Fibroblast of the aortic adventitia (primary cell): ENCODE measurements at regions not wholly inside any gene's neighbourhood (a gene's known extent, or its start where the extent isn't known, plus 50 kb on each side); places are given as distances from the start of the nearest gene placed in this dataset.

ENCODE experiments used
- DNase-seq: peaks from one replicate; pipeline ENCODE4 v3.0.0-alpha.2; 2010; ENCODE audit warnings: low read depth
- H3K4me3 ChIP-seq: 2 replicates; pipeline ENCODE4 v1.5.1; 2011; ENCODE audit warnings: low read depth, mild to moderate bottlenecking, control low read depth, low read length, moderate library complexity
- CTCF ChIP-seq: IDR thresholded peaks from 2 replicates; pipeline ENCODE4 v1.5.1; 2011; ENCODE audit warnings: mild to moderate bottlenecking, low read length, control low read depth, inconsistent platforms; ENCODE audit not compliant: insufficient read depth

- DNase-seq = no peak
- H3K4me3 ChIP-seq = no peak overlapping the region
- TF ChIP-seq CTCF = no peak
Observed at GRCh38 chr7:1325246-1325645, 92.6 kb downstream of the UNCX start.

GRCh38 chr7:1325646-1326510 lies 93.2 kb downstream of the UNCX start:
- no peak overlapping the region for H3K4me3 ChIP-seq
- no peak for DNase-seq
- no peak for TF ChIP-seq CTCF

- H3K4me3 ChIP-seq = no peak overlapping the region
- DNase-seq = no peak
- no peak for TF ChIP-seq CTCF
Observed at GRCh38 chr7:1326511-1326785, 93.8 kb downstream of the UNCX start.

GRCh38 chr7:1329261-1329660 lies 96.6 kb downstream of the UNCX start:
- no peak for TF ChIP-seq CTCF
- no peak overlapping the region for H3K4me3 ChIP-seq
- no peak for DNase-seq

GRCh38 chr7:1329966-1330800 lies 97.5 kb downstream of the UNCX start:
- no peak for DNase-seq
- H3K4me3 ChIP-seq = no peak overlapping the region
- TF ChIP-seq CTCF = no peak

- no peak for TF ChIP-seq CTCF
- no peak overlapping the region for H3K4me3 ChIP-seq
- DNase-seq = no peak
Observed at GRCh38 chr7:1330801-1331425, 98.2 kb downstream of the UNCX start.
